Thymus (tissue), 11 donors: ENCODE measurements at regions not wholly inside any gene's neighbourhood (a gene's known extent, or its start where the extent isn't known, plus 50 kb on each side); places are given as distances from the start of the nearest gene placed in this dataset.
"Not testable (repeated sequence)": the region's sequence is repeated elsewhere in the genome, so short reads cannot be mapped to it uniquely, and the experiment has no call there.

Experiments
- DNase-seq, 9 donors: peaks; one replicate each; pipeline ENCODE4 v3.0.0-alpha.2; 2013; ENCODE audit warnings: low spot score in 9 of 9, low read depth in 6 of 9, missing footprints in 1 of 9
- H3K27ac ChIP-seq, 2 donors: one replicate each; pipeline ENCODE4 v1.5.1; 2013; ENCODE audit warnings: control low read depth in 1 of 2, low read depth in 1 of 2, low read length in 1 of 2, mild to moderate bottlenecking in 1 of 2, moderate library complexity in 1 of 2
- H3K27me3 ChIP-seq, 2 donors: one replicate each; pipeline ENCODE4 v1.5.1; 2013; ENCODE audit warnings: low read length in 1 of 2; ENCODE audit not compliant: control insufficient read depth in 2 of 2, insufficient read depth in 1 of 2
- H3K36me3 ChIP-seq, 2 donors: one replicate each; pipeline ENCODE4 v1.5.1; 2013; ENCODE audit warnings: low read length in 1 of 2, mild to moderate bottlenecking in 1 of 2, moderate library complexity in 1 of 2; ENCODE audit not compliant: control insufficient read depth in 2 of 2, insufficient read depth in 2 of 2
- H3K4me1 ChIP-seq, 2 donors: one replicate each; pipeline ENCODE4 v1.5.1; 2013; ENCODE audit warnings: low read length in 2 of 2; ENCODE audit not compliant: control insufficient read depth in 2 of 2, insufficient read depth in 2 of 2
- H3K4me3 ChIP-seq, 2 donors: one replicate each; pipeline ENCODE4 v1.5.1; 2013; ENCODE audit warnings: low read length in 2 of 2, control low read depth in 1 of 2, mild to moderate bottlenecking in 1 of 2
- H3K9me3 ChIP-seq, 2 donors: one replicate each; pipeline ENCODE4 v1.5.1; 2013; ENCODE audit warnings: low read length in 1 of 2, mild to moderate bottlenecking in 1 of 2; ENCODE audit not compliant: control insufficient read depth in 2 of 2, insufficient read depth in 1 of 2
- WGBS: extraction: QIAGEN DNeasy Blood & Tissue Kit; methylation state at CpG from one replicate; pipeline ENCODE4 v1.1.7; 2013; 5-methylcytosine and 5-hydroxymethylcytosine counted together
- donor health status: healthy.

DNA sequence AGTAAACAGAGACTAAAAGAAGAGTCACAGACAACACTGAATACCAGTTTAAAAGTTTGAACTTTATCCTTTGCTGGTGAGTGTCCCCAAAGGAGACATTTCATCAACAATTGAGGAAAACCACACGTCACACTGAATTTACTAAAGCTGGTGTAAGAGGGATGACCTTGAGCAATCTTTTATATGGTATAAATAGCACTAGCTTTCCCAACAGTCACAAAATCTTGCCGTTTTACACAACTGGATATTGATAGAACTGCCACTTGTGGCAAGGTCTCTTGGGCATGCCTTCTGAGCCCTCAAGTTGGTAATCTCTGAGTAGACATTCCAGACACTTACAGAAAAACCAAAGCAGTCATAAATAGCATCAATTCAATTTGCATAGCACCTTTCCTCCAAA, 311.5 kb upstream of the TARS1 start:
- Histone ChIP-seq H3K27me3 (no peaks in the 10 kb centered on the region), H3K36me3 (no peaks in the 10 kb centered on the region), H3K4me1 (no peaks in the 10 kb centered on the region), H3K9me3 (peaks cover 0 to 5% of the 10 kb centered on the region in 2 donors), H3K27ac (no peak overlapping the region), H3K4me3 (no peak overlapping the region)
- WGBS, result 89% methylated on average over 2 of the region's 2 CpGs
- no peak for DNase-seq

DNA sequence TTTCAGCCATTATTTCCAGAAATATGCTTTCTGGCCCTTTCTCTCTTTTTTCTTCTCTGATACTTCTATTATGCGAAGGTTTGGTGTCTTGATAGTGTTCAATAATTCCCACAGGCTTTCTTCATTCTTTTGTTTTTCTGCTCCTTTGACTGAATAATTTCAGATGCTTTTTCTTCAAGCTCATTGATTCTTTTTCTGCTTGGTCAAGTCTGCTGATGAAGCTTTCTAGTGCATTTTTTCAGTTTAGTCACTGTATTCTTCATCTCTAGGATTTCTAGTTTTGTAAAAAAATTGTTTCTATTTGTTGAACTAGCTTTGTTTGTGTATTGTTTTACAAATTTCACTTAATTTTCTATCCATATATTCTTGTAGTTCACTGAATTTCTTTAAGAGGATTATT, 304.0 kb upstream of the TARS1 start:
- DNase-seq, result no peak
- no peak overlapping the region for H3K4me3 ChIP-seq
- 100% methylated on average over 1 of the region's 1 CpG for WGBS
- H3K36me3 ChIP-seq, result no peaks in the 10 kb centered on the region
- peaks cover 0 to 8% of the 10 kb centered on the region in 2 donors for H3K9me3 ChIP-seq
- H3K4me1 ChIP-seq, result no peaks in the 10 kb centered on the region
- no peak overlapping the region for H3K27ac ChIP-seq
- H3K27me3 ChIP-seq, result no peaks in the 10 kb centered on the region

DNA sequence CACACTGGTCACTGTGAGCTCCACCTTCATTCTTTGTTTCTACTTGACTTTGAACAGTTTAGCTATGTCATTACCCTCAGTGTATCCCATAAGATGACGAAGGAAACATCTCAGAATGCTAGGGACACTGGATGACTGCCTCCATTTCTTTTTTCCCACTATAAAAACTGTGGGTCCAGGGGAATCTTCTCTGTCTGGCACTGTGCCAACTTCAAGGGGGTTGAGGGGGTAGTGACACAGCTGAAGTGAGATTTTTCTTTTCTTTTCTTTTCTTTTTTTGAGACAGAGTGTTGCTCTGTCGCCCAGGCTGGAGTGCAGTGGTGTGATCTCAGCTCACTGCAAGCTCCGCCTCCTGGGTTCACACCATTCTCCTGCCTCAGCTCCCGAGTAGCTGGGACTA, 302.6 kb upstream of the TARS1 start:
- not testable (repeated sequence) for H3K9me3 ChIP-seq, H3K36me3 ChIP-seq, H3K27me3 ChIP-seq, DNase-seq, H3K27ac ChIP-seq, H3K4me1 ChIP-seq, H3K4me3 ChIP-seq
- 71% methylated on average over 4 of the region's 4 CpGs for WGBS

DNA sequence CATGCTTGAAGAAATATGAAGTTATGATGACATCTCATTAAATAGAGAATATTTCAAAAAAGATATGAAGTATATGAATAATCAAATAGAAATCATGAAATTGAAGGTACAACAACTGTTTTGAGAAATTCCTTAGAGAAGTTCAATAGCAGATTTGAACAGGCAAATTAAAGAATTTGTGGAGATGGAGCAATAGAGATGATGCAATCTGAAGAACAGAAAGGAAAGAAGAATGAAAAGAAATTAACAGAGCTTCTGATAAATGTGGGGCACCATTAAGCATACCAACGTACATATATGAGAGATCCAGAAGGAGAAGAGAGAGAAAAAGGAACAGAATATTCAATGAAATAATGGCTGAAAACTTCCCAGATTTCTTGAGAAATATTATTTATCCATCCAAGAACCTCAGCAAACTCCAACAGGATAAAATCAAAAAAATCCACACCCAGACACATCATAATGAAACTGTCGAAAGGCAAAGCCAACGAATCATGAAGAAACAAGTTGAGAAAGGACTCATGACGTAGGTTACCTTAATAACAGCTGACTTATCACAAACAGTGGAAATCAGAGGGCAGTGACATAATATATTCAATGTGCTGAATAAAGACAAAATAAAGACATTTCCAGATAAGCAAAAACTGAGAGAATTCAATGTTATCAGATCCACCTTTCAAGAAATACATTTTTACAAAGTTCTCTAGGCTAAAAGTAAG, 297.2 kb upstream of the TARS1 start:
- Histone ChIP-seq H3K4me1 (no peaks in the 10 kb centered on the region), H3K9me3 (no peaks in the 10 kb centered on the region), H3K4me3 (no peak overlapping the region), H3K36me3 (no peaks in the 10 kb centered on the region), H3K27me3 (no peaks in the 10 kb centered on the region), H3K27ac (no peak overlapping the region)
- 96% methylated on average over 4 of the region's 4 CpGs for WGBS
- DNase-seq, result no peak

DNA sequence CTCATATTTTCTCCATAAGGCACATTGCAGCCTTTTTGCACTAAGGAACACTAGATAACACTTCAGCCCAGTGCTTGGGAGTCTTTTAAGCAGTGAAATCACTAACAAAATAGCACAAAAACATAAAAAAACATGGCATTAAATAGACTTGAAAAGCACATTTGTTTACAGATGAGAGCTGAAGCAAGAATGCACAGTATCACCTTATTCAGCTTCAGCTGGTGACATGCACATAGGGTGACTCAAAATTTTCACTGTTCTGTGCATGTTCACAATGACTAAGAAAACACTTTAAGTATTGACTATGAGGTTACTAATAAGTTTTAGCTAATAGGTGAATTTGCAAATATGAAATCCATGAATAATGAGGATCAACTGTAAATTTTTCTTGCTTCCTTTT, 293.9 kb upstream of the TARS1 start:
- H3K27me3 ChIP-seq, result no peaks in the 10 kb centered on the region

DNA sequence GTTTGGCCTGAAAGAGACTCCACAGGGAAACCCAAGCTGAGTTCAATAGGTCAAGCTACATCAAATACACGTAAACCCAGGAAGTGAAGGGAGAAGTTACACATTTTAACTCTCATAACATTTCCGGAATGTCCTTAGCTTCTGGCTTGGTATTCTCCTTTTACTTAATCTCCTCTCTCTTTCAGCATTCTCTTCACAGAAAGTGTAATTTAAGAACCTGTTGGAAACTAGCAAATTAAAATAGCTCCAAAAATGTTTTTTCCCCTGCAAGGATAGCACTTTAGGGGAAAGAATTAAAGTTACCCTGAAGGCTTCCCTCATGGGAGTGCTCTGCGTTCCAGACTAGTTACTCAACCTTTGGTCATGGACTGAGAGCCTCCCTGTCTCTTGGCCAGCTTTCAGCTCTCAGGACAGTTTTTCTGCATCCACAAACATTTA, 292.7 kb upstream of the TARS1 start:
- H3K9me3 ChIP-seq, result no peaks in the 10 kb centered on the region
- no peak overlapping the region for H3K4me3 ChIP-seq
- 86% methylated on average over 3 of the region's 3 CpGs for WGBS
- DNase-seq, result no peak
- no peaks in the 10 kb centered on the region for H3K36me3 ChIP-seq
- H3K27ac ChIP-seq, result no peak overlapping the region
- no peaks in the 10 kb centered on the region for H3K27me3 ChIP-seq
- no peaks in the 10 kb centered on the region for H3K4me1 ChIP-seq

More for the DNA sequence above, 293.9 kb upstream of the TARS1 start:
- Histone ChIP-seq H3K4me1 (no peaks in the 10 kb centered on the region), H3K9me3 (no peaks in the 10 kb centered on the region), H3K36me3 (no peaks in the 10 kb centered on the region), H3K4me3 (no peak overlapping the region), H3K27ac (no peak overlapping the region)
- no peak for DNase-seq

DNA sequence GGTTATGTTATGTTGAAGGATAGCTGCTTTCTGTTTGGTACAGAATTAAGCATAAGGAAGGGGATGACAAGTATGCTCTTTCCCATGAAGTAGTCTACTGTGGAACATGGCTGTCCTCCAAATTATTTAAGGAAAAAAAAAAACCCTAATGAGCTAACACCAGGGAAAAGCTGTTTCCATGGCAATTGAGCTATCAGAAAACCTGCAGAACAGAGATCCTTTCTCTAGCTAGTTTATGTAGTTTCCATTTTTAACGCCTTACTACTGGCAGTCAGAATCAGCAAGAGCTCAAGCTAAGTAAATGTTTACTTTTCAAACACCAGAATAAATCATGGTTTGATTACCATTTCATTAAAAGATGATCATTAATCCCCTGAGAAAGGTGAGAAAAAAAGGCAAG, 287.4 kb upstream of the TARS1 start:
- no peak overlapping the region for H3K27ac ChIP-seq
- no peaks in the 10 kb centered on the region for H3K9me3 ChIP-seq
- no peak for DNase-seq
- H3K4me1 ChIP-seq, result no peaks in the 10 kb centered on the region
- H3K27me3 ChIP-seq, result no peaks in the 10 kb centered on the region
- H3K4me3 ChIP-seq, result no peak overlapping the region
- H3K36me3 ChIP-seq, result no peaks in the 10 kb centered on the region
- 89% methylated on average over 1 of the region's 1 CpG for WGBS

DNA sequence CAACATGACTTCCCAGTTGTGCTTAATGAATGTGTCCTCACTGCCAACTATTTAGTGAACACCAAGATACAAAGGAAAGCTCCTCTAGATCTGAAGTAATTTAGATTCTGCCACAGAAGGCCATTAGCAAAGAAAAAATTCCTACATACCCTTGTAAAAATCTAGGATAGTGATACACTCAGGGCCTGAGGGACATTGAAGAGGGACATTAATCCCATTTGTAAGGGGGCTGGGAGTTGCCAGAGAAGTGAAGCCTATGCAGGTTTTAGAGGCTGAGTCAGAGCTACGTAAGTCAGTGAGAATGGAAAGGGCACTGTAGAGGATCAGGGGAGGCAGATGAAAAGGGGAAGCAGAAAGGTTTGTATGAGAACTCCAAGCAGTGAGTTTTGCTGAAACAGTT, 286.9 kb upstream of the TARS1 start:
- H3K36me3 ChIP-seq, result no peaks in the 10 kb centered on the region
- H3K9me3 ChIP-seq, result no peaks in the 10 kb centered on the region
- H3K27me3 ChIP-seq, result no peaks in the 10 kb centered on the region
- no peak for DNase-seq
- 87% methylated on average over 1 of the region's 1 CpG for WGBS
- H3K4me1 ChIP-seq, result no peaks in the 10 kb centered on the region
- H3K27ac ChIP-seq, result no peak overlapping the region
- no peak overlapping the region for H3K4me3 ChIP-seq

DNA sequence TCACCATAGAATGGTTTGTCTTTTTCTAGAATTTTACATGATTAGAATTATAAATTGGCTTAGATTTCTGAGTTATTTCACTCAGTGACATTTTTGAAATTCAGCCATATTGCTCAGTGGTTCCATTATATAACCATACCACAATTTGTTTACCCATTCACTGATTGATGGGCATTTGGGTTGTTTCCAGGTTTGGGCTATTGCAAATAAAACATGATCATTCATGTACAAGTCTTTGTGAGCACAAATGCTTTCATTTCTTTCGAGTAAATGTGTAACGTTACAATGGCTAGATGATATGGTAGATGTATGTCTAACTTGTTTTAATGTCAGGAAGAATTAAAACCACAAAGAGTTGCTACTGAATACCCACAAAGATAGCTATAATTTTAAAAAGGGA, 279.9 kb upstream of the TARS1 start:
- no peak for DNase-seq
- Histone ChIP-seq H3K27me3 (no peaks in the 10 kb centered on the region), H3K4me1 (no peaks in the 10 kb centered on the region), H3K27ac (no peak overlapping the region), H3K9me3 (no peaks in the 10 kb centered on the region), H3K36me3 (no peaks in the 10 kb centered on the region), H3K4me3 (no peak overlapping the region)
- WGBS, result 9% methylated on average over 2 of the region's 2 CpGs
